Body of pancreas (tissue), 4 donors: ENCODE measurements at regions not wholly inside any gene's neighbourhood (a gene's known extent, or its start where the extent isn't known, plus 50 kb on each side); places are given as distances from the start of the nearest gene placed in this dataset.

ENCODE experiments used
- POLR2A ChIP-seq, 3 donors: fragments of 450-650 bp; IDR thresholded peaks; one replicate each; pipeline ENCODE4 v1.6.1; 2016; ENCODE audit warnings: antibody characterized with exemption in 3 of 3, mild to moderate bottlenecking in 2 of 3
- TF ChIP-seq, protein P1 (sequence below), 7 experiments: fragments of 450-650 bp in 4 of 7; fragments of 200-600 bp in 3 of 7; sonication (generic) in 3 of 7; IDR thresholded peaks; one replicate each; pipeline ENCODE4 v1.5.1; 2016 to 2019; ENCODE audit warnings: antibody characterized with exemption in 7 of 7

DNA sequence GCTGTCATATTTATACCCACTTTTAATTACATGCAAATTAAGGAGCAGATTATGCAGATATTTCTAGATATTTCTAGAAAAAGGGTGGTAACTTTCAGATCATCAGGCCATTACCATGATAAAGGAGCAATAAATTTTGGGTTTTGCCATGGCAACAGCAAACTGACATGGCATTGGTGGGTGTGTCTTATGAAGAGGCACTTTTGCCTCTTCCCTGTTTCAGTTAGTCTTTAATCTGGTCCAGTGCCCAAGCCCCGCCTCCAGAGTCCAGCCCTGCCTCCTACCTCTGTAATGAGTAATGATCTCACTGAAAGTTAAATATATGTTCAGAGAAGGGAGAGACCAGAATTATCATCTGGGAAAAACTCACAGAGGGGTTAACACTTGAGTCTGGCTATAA lies 124.8 kb downstream of the SCG2 start:
- TF ChIP-seq, protein P1, sequence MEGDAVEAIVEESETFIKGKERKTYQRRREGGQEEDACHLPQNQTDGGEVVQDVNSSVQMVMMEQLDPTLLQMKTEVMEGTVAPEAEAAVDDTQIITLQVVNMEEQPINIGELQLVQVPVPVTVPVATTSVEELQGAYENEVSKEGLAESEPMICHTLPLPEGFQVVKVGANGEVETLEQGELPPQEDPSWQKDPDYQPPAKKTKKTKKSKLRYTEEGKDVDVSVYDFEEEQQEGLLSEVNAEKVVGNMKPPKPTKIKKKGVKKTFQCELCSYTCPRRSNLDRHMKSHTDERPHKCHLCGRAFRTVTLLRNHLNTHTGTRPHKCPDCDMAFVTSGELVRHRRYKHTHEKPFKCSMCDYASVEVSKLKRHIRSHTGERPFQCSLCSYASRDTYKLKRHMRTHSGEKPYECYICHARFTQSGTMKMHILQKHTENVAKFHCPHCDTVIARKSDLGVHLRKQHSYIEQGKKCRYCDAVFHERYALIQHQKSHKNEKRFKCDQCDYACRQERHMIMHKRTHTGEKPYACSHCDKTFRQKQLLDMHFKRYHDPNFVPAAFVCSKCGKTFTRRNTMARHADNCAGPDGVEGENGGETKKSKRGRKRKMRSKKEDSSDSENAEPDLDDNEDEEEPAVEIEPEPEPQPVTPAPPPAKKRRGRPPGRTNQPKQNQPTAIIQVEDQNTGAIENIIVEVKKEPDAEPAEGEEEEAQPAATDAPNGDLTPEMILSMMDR (IDR thresholded peaks at IDR 0.05): no peak
- TF ChIP-seq POLR2A (IDR thresholded peaks at IDR 0.05): no peak
